ENCODE measurements at regions not wholly inside any gene's neighbourhood (a gene's known extent, or its start where the extent isn't known, plus 50 kb on each side); places are given as distances from the start of the nearest gene placed in this dataset.

DNA sequence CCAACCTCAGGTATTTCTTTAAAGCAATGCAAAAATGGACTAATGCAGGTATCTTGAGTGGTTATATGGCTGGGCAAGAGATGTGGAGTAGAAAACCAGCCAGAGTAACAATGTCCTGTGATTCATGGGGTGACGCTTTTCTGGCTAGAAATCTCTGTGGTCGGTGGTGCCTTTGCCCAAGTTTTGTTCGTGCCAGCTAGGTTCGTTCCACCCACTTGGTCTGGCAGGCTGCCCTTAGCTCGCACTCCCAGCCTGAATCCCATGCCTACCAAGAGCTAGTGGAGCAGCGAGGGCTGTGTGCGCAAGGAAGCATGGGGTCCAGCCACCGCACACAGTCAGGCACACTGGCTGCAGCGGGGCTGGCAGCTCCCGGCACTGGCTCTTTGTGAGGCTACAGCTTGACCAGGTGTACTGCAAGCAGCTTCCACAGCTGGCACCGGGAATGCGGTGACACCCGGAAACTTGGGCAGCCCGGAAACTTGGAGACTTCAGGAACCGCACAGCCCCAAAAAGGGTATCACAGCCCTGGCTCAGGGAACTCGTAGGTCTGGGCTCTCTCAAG, 349.6 kb upstream of the PCDH20 start:
- TF ChIP-seq SP1 (IDR thresholded peaks at IDR 0.05) = no peak
- no peak for TF ChIP-seq ELF4 (IDR thresholded peaks at IDR 0.05)
- no peak for TF ChIP-seq FOXK2 (IDR thresholded peaks at IDR 0.05)
- no peak for TF ChIP-seq SUZ12 (IDR thresholded peaks at IDR 0.05)
- no peak for TF ChIP-seq FOXA1 (IDR thresholded peaks at IDR 0.05)
- no peak for TF ChIP-seq TARDBP (IDR thresholded peaks at IDR 0.05)
- no peak for TF ChIP-seq ARNT (IDR thresholded peaks at IDR 0.05)
- no peak for TF ChIP-seq BHLHE40 (IDR thresholded peaks at IDR 0.05; ENCODE audit: borderline replicate concordance)
- TF ChIP-seq L3MBTL2 (conservative IDR thresholded peaks at IDR 0.05) = no peak
- TF ChIP-seq HDGF (IDR thresholded peaks at IDR 0.05; ENCODE audit: borderline replicate concordance) = no peak
- TF ChIP-seq FOXM1 (IDR thresholded peaks at IDR 0.05; ENCODE audit: borderline replicate concordance) = no peak
- TF ChIP-seq, protein P1, sequence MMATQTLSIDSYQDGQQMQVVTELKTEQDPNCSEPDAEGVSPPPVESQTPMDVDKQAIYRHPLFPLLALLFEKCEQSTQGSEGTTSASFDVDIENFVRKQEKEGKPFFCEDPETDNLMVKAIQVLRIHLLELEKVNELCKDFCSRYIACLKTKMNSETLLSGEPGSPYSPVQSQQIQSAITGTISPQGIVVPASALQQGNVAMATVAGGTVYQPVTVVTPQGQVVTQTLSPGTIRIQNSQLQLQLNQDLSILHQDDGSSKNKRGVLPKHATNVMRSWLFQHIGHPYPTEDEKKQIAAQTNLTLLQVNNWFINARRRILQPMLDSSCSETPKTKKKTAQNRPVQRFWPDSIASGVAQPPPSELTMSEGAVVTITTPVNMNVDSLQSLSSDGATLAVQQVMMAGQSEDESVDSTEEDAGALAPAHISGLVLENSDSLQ (IDR thresholded peaks at IDR 0.05) = no peak

Measured in HEK293T (cell line).